SK-N-SH (cell line): ENCODE measurements at regions not wholly inside any gene's neighbourhood (a gene's known extent, or its start where the extent isn't known, plus 50 kb on each side); places are given as distances from the start of the nearest gene placed in this dataset.

ENCODE experiments used
- CTCF ChIA-PET: fragments of 300-600, 350-600 bp; formaldehyde crosslinking; extraction: SDS; loops from one replicate; lab custom pipeline; 2021; lab: Yijun Ruan, JAX
- POLR2A ChIA-PET: fragments of 350-600 bp; sonication (Branson Sonifier 250); formaldehyde crosslinking; extraction: SDS; loops from one replicate; lab custom pipeline; 2020; ENCODE audit warnings: antibody characterized with exemption, inconsistent platforms; lab: Yijun Ruan, JAX
- DNase-seq: peaks from one replicate; pipeline ENCODE4 v3.0.0; 2012
- H2AFZ ChIP-seq: fragments of 200-600 bp; sonication (generic); 2 replicates; pipeline ENCODE4 v1.8.1; 2016; ENCODE audit warnings: antibody characterized with exemption, mild to moderate bottlenecking, low read depth
- H3F3A ChIP-seq: fragments of 200-600 bp; sonication (generic); replicated peaks from 2 replicates; pipeline ENCODE3; 2016; ENCODE audit warnings: antibody characterized with exemption, mild to moderate bottlenecking; ENCODE audit not compliant: insufficient read depth
- H3K27ac ChIP-seq, 2 experiments: fragments of 200-500 bp in 1 of 2; fragments of 200-600 bp in 1 of 2; sonication (Bioruptor generic) in 1 of 2; sonication (generic), shearing (Covaris generic) in 1 of 2; 2 replicates each; pipeline versions ENCODE4 v1.5.1 to v1.6.1; 2014 to 2016; ENCODE audit warnings: low read depth in 2 of 2, inconsistent platforms in 1 of 2, low read length in 1 of 2, mild to moderate bottlenecking in 1 of 2, mixed read lengths in 1 of 2
- H3K27me3 ChIP-seq: fragments of 200-600 bp; sonication (generic), shearing (Covaris generic); 2 replicates; pipeline ENCODE4 v1.6.1; 2016; ENCODE audit warnings: mixed run types; ENCODE audit not compliant: insufficient read depth
- H3K36me3 ChIP-seq, 2 experiments: fragments of 200-500 bp in 1 of 2; fragments of 200-600 bp in 1 of 2; sonication (Bioruptor generic) in 1 of 2; sonication (generic) in 1 of 2; replicated peaks in 1 of 2; 2 replicates each; pipeline versions ENCODE3 to v1.5.1; 2014 to 2016; ENCODE audit warnings: low read length in 1 of 2, mild to moderate bottlenecking in 1 of 2; ENCODE audit not compliant: insufficient read depth in 2 of 2, control insufficient read depth in 1 of 2
- H3K4me1 ChIP-seq, 2 experiments: fragments of 200-500 bp in 1 of 2; fragments of 200-600 bp in 1 of 2; sonication (Bioruptor generic) in 1 of 2; sonication (generic), shearing (Covaris generic) in 1 of 2; 2 replicates each; pipeline versions ENCODE4 v1.5.1 to v1.6.1; 2014 to 2016; ENCODE audit warnings: low read depth in 1 of 2, low read length in 1 of 2, mixed run types in 1 of 2; ENCODE audit not compliant: insufficient read depth in 2 of 2, control insufficient read depth in 1 of 2
- H3K4me2 ChIP-seq: fragments of 200-600 bp; sonication (generic), shearing (Covaris generic); 2 replicates; pipeline ENCODE4 v1.6.1; 2017; ENCODE audit warnings: mixed run types
- H3K4me3 ChIP-seq, 2 experiments: fragments of 200-500 bp in 1 of 2; fragments of 200-600 bp in 1 of 2; sonication (Bioruptor generic) in 1 of 2; sonication (generic), shearing (Covaris generic) in 1 of 2; 2 replicates each; pipeline versions ENCODE4 v1.5.1 to v1.8.1; 2014 to 2016; ENCODE audit warnings: low read depth in 2 of 2, inconsistent platforms in 1 of 2, low read length in 1 of 2, mild to moderate bottlenecking in 1 of 2, mixed read lengths in 1 of 2, moderate library complexity in 1 of 2
- H3K79me2 ChIP-seq: fragments of 200-600 bp; sonication (generic); 2 replicates; pipeline ENCODE4 v1.8.1; 2017; ENCODE audit warnings: mild to moderate bottlenecking; ENCODE audit not compliant: insufficient read depth
- H3K9ac ChIP-seq: fragments of 200-600 bp; sonication (generic); 2 replicates; pipeline ENCODE4 v1.6.1; 2017; ENCODE audit warnings: mixed run types
- H3K9me2 ChIP-seq: fragments of 200-600 bp; sonication (generic); 2 replicates; pipeline ENCODE4 v1.6.1; 2017; ENCODE audit warnings: mixed run types
- H3K9me3 ChIP-seq: fragments of 200-600 bp; sonication (generic); 2 replicates; pipeline ENCODE4 v1.6.1; 2017; ENCODE audit warnings: mixed run types, mild to moderate bottlenecking, moderate library complexity
- H4K20me1 ChIP-seq: fragments of 200-600 bp; sonication (generic); 2 replicates; pipeline ENCODE4 v1.6.1; 2017; ENCODE audit warnings: mild to moderate bottlenecking, mixed run types; ENCODE audit not compliant: insufficient read depth
- CTCF ChIP-seq: fragments of 200-600 bp; sonication (generic); IDR thresholded peaks from 2 replicates; pipeline ENCODE4 v1.6.1; 2017; ENCODE audit warnings: antibody characterized with exemption, mild to moderate bottlenecking, moderate library complexity
- FOSL2 ChIP-seq: IDR thresholded peaks from 2 replicates; pipeline ENCODE4 v1.4.0; 2012; ENCODE audit warnings: low read depth, mild to moderate bottlenecking, moderate library complexity, borderline replicate concordance
- FOXJ3 ChIP-seq: sonication (generic); formaldehyde crosslinking; IDR thresholded peaks from 2 replicates; pipeline ENCODE4 v1.5.1; 2020; ENCODE audit warnings: mild to moderate bottlenecking, missing genetic modification reagents
- FOXM1 ChIP-seq: IDR thresholded peaks from 2 replicates; pipeline ENCODE4 v1.4.0; 2012; ENCODE audit warnings: low read depth, mild to moderate bottlenecking
- JUND ChIP-seq: IDR thresholded peaks from 2 replicates; pipeline ENCODE4 v1.4.0; 2012
- MAX ChIP-seq: IDR thresholded peaks from 2 replicates; pipeline ENCODE4 v1.4.0; 2012; ENCODE audit warnings: low read depth
- MXI1 ChIP-seq: IDR thresholded peaks from 2 replicates; pipeline ENCODE4 v1.6.1; 2012; ENCODE audit warnings: mild to moderate bottlenecking, low read depth, low read length, improper control_type of control experiment
- NFIC ChIP-seq: IDR thresholded peaks from 2 replicates; pipeline ENCODE4 v1.4.0; 2012; ENCODE audit warnings: borderline replicate concordance
- RAD21 ChIP-seq: IDR thresholded peaks from 2 replicates; pipeline ENCODE4 v1.6.1; 2012; ENCODE audit warnings: mild to moderate bottlenecking, low read length
- SIN3A ChIP-seq: IDR thresholded peaks from 2 replicates; pipeline ENCODE4 v1.6.1; 2012; ENCODE audit warnings: low read depth, mild to moderate bottlenecking, low read length, moderate library complexity, borderline replicate concordance
- SMC3 ChIP-seq: IDR thresholded peaks from 2 replicates; pipeline ENCODE4 v1.6.1; 2012; ENCODE audit warnings: low read depth, low read length, improper control_type of control experiment
- whole genome bisulfite sequencing: methylation state at CpG from one replicate; pipeline ENCODE4 v1.1.6; 2017; ENCODE audit warnings: low lambda C conversion rate; 5-methylcytosine and 5-hydroxymethylcytosine counted together
- TF ChIP-seq, protein P1 (sequence below): IDR thresholded peaks from 2 replicates; pipeline ENCODE4 v1.4.0; 2012; ENCODE audit warnings: low read depth, borderline replicate concordance
- TF ChIP-seq, protein P2 (sequence below): fragments of 150-350 bp; IDR thresholded peaks from 2 replicates; pipeline ENCODE4 v1.6.1; 2016; ENCODE audit warnings: mild to moderate bottlenecking, low read depth, low read length
- TF ChIP-seq, protein P3 (sequence below): IDR thresholded peaks from 2 replicates; pipeline ENCODE4 v1.6.1; 2012; ENCODE audit warnings: mild to moderate bottlenecking, low read depth, low read length, moderate library complexity
- TF ChIP-seq, protein P4 (sequence below): fragments of 150-350 bp; IDR thresholded peaks from 2 replicates; pipeline ENCODE4 v1.6.1; 2017; ENCODE audit warnings: antibody characterized with exemption, low read length, low read depth, borderline replicate concordance

DNA sequence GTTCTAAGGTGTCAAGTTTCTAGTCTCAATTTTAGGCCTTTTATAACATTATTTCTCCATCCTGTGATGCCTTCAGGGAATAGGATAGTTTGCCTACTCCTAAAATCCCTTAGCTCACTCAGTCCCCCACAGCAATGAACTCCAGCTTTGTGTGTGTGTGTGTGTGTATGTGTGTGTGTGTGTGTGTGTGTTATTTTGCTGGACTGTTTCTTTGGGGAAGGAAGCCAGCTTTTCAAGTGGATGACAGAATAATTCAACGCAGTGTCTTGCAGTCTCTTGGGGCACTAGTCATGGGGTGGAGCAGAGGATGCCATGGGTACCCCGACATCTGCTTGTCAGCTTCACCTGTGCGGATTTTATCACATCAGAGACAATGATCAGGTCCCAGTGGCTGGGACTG lies 262.8 kb upstream of the DAPK1 start (continued):
- TF ChIP-seq FOXJ3 (CRISPR knock-in tag) = no peak
- TF ChIP-seq JUND = no peak
- TF ChIP-seq, protein P1, sequence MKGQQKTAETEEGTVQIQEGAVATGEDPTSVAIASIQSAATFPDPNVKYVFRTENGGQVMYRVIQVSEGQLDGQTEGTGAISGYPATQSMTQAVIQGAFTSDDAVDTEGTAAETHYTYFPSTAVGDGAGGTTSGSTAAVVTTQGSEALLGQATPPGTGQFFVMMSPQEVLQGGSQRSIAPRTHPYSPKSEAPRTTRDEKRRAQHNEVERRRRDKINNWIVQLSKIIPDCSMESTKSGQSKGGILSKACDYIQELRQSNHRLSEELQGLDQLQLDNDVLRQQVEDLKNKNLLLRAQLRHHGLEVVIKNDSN = no peak
- no peak for TF ChIP-seq MXI1
- no peak for TF ChIP-seq RAD21
- TF ChIP-seq, protein P2, sequence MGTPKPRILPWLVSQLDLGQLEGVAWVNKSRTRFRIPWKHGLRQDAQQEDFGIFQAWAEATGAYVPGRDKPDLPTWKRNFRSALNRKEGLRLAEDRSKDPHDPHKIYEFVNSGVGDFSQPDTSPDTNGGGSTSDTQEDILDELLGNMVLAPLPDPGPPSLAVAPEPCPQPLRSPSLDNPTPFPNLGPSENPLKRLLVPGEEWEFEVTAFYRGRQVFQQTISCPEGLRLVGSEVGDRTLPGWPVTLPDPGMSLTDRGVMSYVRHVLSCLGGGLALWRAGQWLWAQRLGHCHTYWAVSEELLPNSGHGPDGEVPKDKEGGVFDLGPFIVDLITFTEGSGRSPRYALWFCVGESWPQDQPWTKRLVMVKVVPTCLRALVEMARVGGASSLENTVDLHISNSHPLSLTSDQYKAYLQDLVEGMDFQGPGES = no peak

DNA sequence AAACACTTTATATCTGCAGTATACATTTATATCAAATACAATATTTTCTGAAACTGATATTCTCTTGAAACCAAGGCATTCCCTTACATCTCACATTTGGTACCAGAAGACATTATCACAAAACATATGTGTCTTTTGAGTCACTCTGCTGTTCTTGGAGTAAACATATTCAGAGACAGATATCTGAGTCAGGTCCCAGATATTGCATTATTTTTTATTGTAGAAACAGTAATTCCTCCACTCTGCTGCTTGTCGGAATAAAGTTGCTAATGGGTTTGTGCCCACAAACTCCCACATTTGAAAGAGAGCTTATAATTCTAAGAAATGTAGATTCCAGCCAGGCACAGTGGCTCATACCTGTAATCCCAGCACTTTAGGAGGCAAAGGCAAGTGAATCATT lies 261.1 kb upstream of the DAPK1 start:
- Histone ChIP-seq H3K9me3 (no peaks in the 10 kb centered on the region), H3K79me2 (no peaks in the 10 kb centered on the region), H3K4me2 (no peak overlapping the region), H3F3A (no peaks in the 10 kb centered on the region), H3K27me3 (no peaks in the 10 kb centered on the region), H3K4me3 (no peak overlapping the region), H3K4me1 (peaks cover 0 to 4% of the 10 kb centered on the region in 2 experiments; a peak in 2 of 4 replicates), H4K20me1 (no peaks in the 10 kb centered on the region), H3K27ac (no peak overlapping the region), H3K9me2 (no peaks in the 10 kb centered on the region), H3K36me3 (no peaks in the 10 kb centered on the region), H2AFZ (no peak overlapping the region), H3K9ac (no peak overlapping the region)
- ChIA-PET CTCF (no interaction called here), POLR2A (no interaction called here)
- 42% methylated on average over 1 of the region's 1 CpG for WGBS
- DNase-seq = no peak
- no peak for TF ChIP-seq SIN3A
- no peak for TF ChIP-seq FOSL2
- TF ChIP-seq CTCF = no peak

- H3K79me2 ChIP-seq = no peaks in the 10 kb centered on the region
- DNase-seq = no peak
- H3K36me3 ChIP-seq = no peaks in the 10 kb centered on the region
- no peaks in the 10 kb centered on the region for H3K9me3 ChIP-seq
- CTCF ChIA-PET = no interaction called here
- H3K9me2 ChIP-seq = no peaks in the 10 kb centered on the region
- H2AFZ ChIP-seq = no peak overlapping the region
- peaks cover 0 to 4% of the 10 kb centered on the region in 2 experiments; a peak in 2 of 4 replicates for H3K4me1 ChIP-seq
- H3K27me3 ChIP-seq = no peaks in the 10 kb centered on the region
- H3K9ac ChIP-seq = no peak overlapping the region
- H3K4me3 ChIP-seq = no peak overlapping the region
- no peaks in the 10 kb centered on the region for H3F3A ChIP-seq
- peak overlapping the region in 1 of 2 experiments; percentile 62; a peak in 1 of 4 replicates for H3K27ac ChIP-seq
- POLR2A ChIA-PET = no interaction called here
- H3K4me2 ChIP-seq = no peak overlapping the region
- H4K20me1 ChIP-seq = no peaks in the 10 kb centered on the region
- WGBS = 51% methylated on average over 4 of the region's 4 CpGs
- TF ChIP-seq FOXM1 (no peak), MAX (no peak), SIN3A (no peak), SMC3 (no peak), NFIC (peak; percentile 43; the same call in 1 of the 2 replicates), JUND (no peak)
- TF ChIP-seq, protein P3, sequence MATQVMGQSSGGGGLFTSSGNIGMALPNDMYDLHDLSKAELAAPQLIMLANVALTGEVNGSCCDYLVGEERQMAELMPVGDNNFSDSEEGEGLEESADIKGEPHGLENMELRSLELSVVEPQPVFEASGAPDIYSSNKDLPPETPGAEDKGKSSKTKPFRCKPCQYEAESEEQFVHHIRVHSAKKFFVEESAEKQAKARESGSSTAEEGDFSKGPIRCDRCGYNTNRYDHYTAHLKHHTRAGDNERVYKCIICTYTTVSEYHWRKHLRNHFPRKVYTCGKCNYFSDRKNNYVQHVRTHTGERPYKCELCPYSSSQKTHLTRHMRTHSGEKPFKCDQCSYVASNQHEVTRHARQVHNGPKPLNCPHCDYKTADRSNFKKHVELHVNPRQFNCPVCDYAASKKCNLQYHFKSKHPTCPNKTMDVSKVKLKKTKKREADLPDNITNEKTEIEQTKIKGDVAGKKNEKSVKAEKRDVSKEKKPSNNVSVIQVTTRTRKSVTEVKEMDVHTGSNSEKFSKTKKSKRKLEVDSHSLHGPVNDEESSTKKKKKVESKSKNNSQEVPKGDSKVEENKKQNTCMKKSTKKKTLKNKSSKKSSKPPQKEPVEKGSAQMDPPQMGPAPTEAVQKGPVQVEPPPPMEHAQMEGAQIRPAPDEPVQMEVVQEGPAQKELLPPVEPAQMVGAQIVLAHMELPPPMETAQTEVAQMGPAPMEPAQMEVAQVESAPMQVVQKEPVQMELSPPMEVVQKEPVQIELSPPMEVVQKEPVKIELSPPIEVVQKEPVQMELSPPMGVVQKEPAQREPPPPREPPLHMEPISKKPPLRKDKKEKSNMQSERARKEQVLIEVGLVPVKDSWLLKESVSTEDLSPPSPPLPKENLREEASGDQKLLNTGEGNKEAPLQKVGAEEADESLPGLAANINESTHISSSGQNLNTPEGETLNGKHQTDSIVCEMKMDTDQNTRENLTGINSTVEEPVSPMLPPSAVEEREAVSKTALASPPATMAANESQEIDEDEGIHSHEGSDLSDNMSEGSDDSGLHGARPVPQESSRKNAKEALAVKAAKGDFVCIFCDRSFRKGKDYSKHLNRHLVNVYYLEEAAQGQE = no peak
- TF ChIP-seq, protein P1 = no peak
- TF ChIP-seq, protein P4, sequence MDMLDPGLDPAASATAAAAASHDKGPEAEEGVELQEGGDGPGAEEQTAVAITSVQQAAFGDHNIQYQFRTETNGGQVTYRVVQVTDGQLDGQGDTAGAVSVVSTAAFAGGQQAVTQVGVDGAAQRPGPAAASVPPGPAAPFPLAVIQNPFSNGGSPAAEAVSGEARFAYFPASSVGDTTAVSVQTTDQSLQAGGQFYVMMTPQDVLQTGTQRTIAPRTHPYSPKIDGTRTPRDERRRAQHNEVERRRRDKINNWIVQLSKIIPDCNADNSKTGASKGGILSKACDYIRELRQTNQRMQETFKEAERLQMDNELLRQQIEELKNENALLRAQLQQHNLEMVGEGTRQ = no peak
Measured at GRCh38 chr9:87237336-87237735, 260.3 kb upstream of the DAPK1 start.
